ENCODE measurements at regions not wholly inside any gene's neighbourhood (a gene's known extent, or its start where the extent isn't known, plus 50 kb on each side); places are given as distances from the start of the nearest gene placed in this dataset.
"Not testable (repeated sequence)": the region's sequence is repeated elsewhere in the genome, so short reads cannot be mapped to it uniquely, and the experiment has no call there.

DNA sequence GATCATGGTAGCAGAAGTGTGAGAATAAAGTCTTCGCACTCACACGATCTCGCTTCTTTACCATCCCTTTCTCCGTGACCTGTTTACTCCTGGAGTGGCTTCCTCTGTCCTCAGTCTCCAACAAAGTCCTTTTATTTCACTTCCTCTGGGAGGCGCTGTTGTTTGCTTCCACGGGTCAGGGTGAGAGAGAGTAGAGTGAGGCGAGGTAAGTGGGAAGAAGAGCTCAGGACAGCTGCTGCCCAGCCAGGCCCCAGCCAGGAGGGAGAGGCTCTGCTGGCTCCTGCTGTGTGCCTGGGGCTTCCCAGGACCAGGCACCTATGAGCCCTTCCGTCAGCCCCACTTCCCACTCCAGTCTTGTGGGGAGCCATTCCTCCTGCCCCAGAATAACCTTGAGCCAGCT, 242.1 kb downstream of the FGF9 start:
- DNase-seq (ENCODE audit: low read depth in 3 of 3), result peak in 1 of 3 donors; percentile 3

DNA sequence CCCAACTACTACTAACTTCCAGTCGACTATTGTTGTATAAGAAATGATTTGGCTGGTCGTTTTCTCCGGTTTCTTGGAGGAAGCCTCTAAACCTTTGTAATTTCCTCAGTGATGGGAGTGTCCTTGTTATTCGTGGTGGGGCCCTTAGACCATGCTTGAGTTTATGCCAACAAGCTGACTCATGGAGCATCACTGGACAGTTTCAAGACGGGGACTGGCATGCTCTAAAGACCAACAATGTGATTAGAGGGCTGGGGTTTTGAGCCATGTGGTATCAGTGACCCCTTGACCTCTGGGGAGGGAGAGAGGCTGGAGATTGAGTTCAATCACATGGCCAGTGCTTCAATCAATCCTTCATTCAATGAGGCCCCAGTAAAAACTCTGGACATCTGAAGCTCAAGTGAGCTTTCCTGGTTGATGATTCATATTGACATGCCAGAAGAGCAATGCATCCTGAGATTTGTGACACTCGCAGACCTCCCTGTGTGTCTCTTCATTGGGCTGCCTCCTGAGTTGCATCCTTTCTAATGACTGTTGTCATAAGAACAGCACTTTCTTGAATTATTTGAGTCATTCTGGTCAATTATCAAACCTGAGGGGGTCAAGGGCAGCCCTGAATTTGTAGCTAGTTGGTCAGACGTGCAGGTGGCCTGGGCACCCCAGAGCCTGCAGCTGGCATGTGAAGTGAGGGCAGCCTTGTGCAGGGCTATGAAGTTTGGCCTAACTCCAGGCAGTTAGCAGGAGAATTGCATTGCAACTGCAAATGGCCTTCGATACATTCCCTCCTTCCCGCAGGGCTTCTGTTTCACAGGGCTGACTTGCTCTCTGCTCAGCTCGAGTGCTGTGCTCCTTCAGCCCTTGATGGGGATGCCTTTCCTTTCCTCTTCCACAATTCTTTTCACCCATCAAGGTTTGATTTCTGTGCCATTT, 246.5 kb downstream of the FGF9 start:
- no peak for DNase-seq (ENCODE audit: low read depth in 3 of 3)

- not testable (repeated sequence) for DNase-seq (ENCODE audit: low read depth in 3 of 3)
These were observed 249.9 kb downstream of the FGF9 start for GRCh38 chr13:21920802-21921201.

GRCh38 chr13:21924958-21925357, 254.1 kb downstream of the FGF9 start:
- DNase-seq (ENCODE audit: low read depth in 3 of 3), result no peak

GRCh38 chr13:21925720-21926119, 254.8 kb downstream of the FGF9 start:
- no peak for DNase-seq (ENCODE audit: low read depth in 3 of 3)

DNA sequence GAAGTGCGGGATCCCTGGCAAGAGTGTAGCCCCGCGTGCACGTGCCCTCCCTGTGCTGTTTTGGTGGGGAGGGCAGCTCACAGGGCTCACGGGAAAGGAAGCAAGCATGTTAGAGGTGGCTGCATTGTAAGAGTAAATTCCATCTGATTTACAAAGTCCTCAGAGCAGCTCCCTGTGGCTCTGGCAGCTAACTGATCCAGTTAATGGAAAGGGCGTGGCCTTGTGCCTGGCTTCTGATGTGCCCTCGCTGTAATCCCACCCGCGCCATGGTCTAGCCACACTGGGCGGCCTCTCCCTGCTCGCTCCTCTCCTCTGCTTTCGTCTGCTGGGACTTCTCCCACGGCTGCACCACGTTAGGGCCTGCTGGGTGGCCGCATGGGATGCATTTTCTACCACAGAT, 258.5 kb downstream of the FGF9 start:
- no peak for DNase-seq (ENCODE audit: low read depth in 3 of 3)

GRCh38 chr13:21930536-21930935, 259.7 kb downstream of the FGF9 start:
- DNase-seq (ENCODE audit: low read depth in 3 of 3), result no peak

- no peak for DNase-seq (ENCODE audit: low read depth in 3 of 3)
These were observed 261.7 kb downstream of the FGF9 start for GRCh38 chr13:21932578-21932977.

DNA sequence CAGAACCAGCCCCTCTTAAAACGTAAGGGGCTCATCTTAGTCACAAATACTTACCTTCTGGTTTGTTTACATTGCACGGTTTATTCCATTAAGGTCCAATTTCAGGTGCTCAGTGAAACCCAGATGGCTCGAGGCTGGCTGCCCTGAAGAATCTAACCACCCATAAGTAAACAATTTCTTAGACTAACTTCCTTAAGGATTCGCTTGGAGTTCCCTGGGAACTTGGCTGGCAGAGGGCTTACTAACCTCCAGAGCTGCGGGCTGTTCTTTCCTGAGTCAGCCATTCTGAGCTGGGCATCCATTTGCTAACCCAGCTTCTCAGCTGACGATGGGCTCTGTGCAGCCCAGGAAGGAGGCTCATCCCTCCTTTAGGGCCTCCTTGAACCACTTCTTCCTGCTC, 262.1 kb downstream of the FGF9 start:
- DNase-seq (ENCODE audit: low read depth in 3 of 3), result no peak

DNA sequence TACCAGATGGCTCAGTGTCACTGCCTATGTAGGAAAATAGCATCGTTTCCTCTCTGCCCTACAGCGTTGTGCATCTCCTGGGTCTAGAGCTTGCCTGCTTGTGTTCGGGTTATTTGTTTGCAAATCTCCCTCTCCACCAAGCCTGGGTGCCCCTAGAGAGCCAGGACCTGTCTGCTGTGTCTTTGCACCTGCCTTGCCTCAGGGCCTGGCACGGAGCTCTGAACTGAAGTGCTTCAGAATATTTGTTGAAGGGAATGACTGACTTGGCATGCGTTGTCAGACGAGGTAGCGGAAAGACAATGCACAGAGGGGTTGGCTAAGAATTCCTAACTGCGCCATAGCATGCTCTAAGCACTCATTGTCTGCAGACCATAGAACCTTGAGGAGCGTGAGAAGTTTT, 263.4 kb downstream of the FGF9 start:
- no peak for DNase-seq (ENCODE audit: low read depth in 3 of 3)

GRCh38 chr13:21936674-21937073, 265.8 kb downstream of the FGF9 start:
- no peak for DNase-seq (ENCODE audit: low read depth in 3 of 3)

- DNase-seq (ENCODE audit: low read depth in 3 of 3), result no peak
These were observed 267.3 kb downstream of the FGF9 start for GRCh38 chr13:21938168-21938567.

GRCh38 chr13:21938636-21939035, 267.8 kb downstream of the FGF9 start:
- no peak for DNase-seq (ENCODE audit: low read depth in 3 of 3)

DNA sequence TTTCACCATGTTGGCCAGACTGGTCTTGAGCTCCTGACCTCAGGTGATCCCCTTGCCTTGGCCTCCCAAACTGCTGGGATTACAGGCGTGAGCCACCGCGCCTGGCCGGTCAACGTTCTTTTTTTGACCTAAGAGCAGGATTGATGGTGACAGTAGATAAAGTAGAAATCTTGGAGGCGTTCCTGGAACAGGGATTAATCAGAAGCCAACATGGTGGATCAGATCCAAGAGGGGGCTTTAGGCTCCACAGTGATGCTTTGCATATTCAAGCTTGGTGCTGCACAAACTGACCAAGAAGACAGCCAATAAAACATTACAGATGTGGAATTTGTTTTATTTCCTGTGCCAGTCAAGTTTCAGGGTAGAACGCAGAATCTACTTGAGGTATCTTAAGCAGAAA, 271.2 kb downstream of the FGF9 start:
- no peak for DNase-seq (ENCODE audit: low read depth in 3 of 3)

DNA sequence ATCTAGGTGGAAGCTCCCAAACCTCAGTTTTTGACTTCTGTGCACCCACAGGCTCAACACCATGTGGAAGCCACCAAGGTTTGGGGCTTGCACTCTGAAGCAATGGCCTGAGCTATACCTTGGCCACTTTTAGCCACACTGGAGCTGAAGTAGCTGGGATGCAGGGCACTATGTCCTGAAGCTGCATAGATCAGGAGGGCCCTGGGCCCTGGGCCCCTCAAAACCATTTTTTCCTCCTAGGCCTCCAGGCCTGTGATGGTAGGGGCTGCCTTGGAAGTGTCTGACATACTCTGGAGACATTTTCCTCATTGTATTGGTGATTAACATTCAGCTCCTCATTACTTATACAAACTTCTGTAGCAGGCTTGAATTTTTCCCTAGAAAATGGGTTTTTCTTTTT, 273.7 kb downstream of the FGF9 start:
- DNase-seq (ENCODE audit: low read depth in 3 of 3), result no peak

DNA sequence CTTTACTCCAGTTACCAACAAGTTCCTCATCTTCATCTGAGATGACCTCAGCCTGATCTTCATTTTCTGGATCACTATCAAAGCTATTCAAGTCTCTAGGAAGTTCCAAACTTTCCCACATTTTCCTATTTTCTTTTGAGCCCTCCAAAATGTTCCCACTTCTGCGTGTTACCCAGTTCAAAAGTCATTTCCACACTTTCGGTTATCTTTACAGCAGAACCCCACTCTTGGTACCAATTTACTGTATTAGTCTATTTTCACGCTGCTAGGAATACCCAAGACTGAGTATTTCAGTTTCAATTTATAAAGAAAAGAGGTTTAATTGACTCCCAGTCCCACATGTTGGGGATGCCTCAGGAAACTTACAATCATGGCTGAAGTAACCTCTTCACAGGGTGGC, 274.3 kb downstream of the FGF9 start:
- no peak for DNase-seq (ENCODE audit: low read depth in 3 of 3)

DNA sequence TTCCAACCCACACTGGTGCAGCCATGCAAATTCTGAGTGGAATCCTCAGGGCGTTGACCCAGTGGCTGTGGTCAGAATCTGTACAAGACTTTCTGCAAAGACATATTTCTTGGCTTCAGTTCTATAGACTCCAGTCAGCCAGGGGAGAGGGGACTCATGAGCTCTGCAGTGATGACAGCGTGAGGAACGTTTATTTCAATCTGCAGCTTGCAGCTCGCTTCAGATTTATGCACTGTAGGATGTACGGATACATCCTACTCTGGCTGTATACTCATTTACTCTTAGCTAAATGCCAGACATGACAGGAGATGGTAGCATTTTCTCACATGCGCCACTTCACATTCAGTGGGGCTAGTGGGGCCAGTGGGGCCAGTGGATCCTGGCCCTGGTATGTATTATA, 276.1 kb downstream of the FGF9 start:
- no peak for DNase-seq (ENCODE audit: low read depth in 3 of 3)

GRCh38 chr13:21948769-21949474, 278.0 kb downstream of the FGF9 start:
- no peak for DNase-seq (ENCODE audit: low read depth in 3 of 3)

DNA sequence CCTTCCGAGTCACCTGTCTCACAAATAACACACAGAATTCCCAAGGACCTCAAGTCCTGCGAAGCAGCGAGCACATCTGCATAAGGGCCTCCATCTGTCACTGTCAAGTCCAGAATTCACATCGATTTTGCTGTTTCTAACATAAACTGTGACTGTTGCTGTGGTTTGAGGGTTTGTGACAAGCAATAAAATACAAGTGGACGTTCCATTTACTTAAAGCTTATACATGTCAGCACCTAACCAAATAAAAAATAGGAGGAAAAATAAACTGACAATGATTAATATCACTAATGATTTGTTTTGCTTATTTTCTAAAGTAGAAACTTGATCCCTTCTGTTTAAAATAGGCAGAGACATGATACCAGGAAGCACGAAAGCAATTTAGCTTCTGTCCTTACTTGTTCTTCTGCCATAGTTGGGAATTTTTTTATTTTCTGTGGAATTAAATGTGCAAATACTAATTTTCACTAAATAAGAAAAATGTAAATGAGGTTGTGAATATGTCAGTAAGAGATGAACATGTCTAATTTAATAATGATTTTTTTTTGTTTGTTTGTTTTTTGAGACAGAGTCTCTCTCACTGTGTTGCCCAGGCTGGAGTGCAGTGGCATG, 279.1 kb downstream of the FGF9 start:
- DNase-seq (ENCODE audit: low read depth in 3 of 3), result no peak

GRCh38 chr13:21956666-21957065, 285.8 kb downstream of the FGF9 start:
- no peak for DNase-seq (ENCODE audit: low read depth in 3 of 3)

GRCh38 chr13:21957833-21958232, 287.0 kb downstream of the FGF9 start:
- DNase-seq (ENCODE audit: low read depth in 3 of 3), result no peak

DNA sequence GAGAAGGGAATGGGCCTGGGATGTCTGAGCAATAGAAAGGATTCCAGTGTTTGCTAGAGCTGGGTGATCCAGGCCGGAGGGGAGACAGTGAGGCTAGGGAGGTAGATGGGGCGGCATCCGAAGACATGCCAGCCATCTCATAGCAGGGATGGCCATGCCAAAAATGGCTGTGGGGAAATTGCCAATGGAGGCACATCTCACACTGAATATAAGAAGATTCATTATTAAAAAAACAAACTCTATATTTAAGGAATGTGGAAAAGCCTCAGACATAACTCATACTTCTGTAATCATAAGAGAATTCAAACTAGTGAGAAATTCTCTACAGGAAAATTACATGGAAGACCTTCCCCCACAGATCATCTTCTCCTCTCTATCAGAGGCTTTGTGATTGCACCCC, 289.2 kb downstream of the FGF9 start:
- DNase-seq (ENCODE audit: low read depth in 3 of 3), result no peak

DNA sequence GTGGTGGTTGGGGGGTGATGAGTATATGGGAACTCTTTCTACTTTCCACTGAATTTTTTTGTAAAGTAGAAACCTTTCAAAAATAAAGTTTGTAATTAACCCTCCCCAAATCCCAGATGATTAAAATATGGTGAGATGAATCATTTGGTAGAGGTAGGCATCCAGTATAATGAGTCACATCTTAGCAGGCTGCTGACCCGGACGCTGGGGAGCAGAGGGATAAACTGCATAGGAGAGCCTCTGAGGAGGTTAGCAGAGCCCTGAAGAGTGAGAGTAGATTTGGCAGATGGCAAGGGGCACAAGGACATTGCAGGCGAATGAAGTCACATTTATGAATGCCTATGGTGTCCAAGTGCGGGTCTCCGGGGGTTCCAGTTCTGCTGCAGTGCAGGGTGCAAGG, 293.8 kb downstream of the FGF9 start:
- DNase-seq (ENCODE audit: low read depth in 3 of 3), result no peak

Measured in stimulated activated CD4-positive, alpha-beta T cell treated with anti-CD3 and anti-CD28 coated beads, TNF-alpha, amount 100 ng/mL, for 48 hours (primary cell).